OCI-LY3 (cell line): ENCODE measurements at regions not wholly inside any gene's neighbourhood (a gene's known extent, or its start where the extent isn't known, plus 50 kb on each side); places are given as distances from the start of the nearest gene placed in this dataset.

Experiments used
- CTCF ChIP-seq: fragments of 200-600, 300-600 bp; sonication (generic); IDR thresholded peaks from 2 replicates; pipeline ENCODE4 v1.5.1; 2014; ENCODE audit warnings: antibody characterized with exemption, low read length, low read depth
- EZH2phosphoT487 ChIP-seq: fragments of 200-600 bp; shearing (Covaris generic); IDR thresholded peaks from 2 replicates; pipeline ENCODE4 v1.6.1; 2018; ENCODE audit warnings: antibody characterized with exemption, mixed run types, low read depth

GRCh38 chr2:217705461-217705860 lies 297.3 kb downstream of the TNS1 start:
- TF ChIP-seq CTCF (no peak), EZH2phosphoT487 (no peak)
